ENCODE measurements at regions not wholly inside any gene's neighbourhood (a gene's known extent, or its start where the extent isn't known, plus 50 kb on each side); places are given as distances from the start of the nearest gene placed in this dataset.

DNA sequence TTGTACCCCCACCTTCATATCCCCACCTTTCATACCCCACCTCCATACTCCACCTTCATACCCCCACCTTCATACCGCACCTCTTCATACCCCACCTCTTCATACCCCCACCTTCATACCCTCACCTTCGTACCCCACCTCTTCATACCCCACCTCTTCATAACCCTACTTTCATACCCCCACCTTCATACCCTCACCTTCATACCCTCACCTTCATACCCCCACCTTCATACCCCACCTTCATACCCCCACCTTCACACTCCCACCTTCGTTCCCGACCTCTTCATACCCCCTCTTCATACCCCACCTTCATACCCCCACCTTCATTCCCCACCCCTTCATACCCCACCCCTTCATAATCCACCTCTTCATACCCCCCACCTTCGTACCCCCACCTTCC lies 92.9 kb upstream of the NAA20 start:
- no peak for TF ChIP-seq POLR2A (IDR thresholded peaks at IDR 0.05)
- TF ChIP-seq CTCF (IDR thresholded peaks at IDR 0.05): no peak
